ENCODE measurements at regions not wholly inside any gene's neighbourhood (a gene's known extent, or its start where the extent isn't known, plus 50 kb on each side); places are given as distances from the start of the nearest gene placed in this dataset.

- H3K27ac ChIP-seq: no peak overlapping the region
- H3K4me1 ChIP-seq: no peaks in the 10 kb centered on the region
- no peaks in the 10 kb centered on the region for H3K36me3 ChIP-seq
- ATAC-seq (no peak), DNase-seq (no peak)
- H3K9me3 ChIP-seq: peaks cover 0 to 11% (median 0%) of the 10 kb centered on the region in 11 donors
- no peak for TF ChIP-seq CTCF (IDR thresholded peaks at IDR 0.05)
- no peak overlapping the region for H3K4me3 ChIP-seq
- 94% methylated on average over 1 of the region's 1 CpG for WGBS, 2 donors
- intact Hi-C loops (cut with DNase I): no loop called here
- no peaks in the 10 kb centered on the region for H3K27me3 ChIP-seq
These were observed 1002.4 kb upstream of the ADGRL4 start for GRCh38 chr1:80008934-80009333.

- ATAC-seq (no peak), DNase-seq (no peak)
- no peaks in the 10 kb centered on the region for H3K36me3 ChIP-seq
- no peak for TF ChIP-seq CTCF (IDR thresholded peaks at IDR 0.05)
- peaks cover 0 to 22% (median 0%) of the 10 kb centered on the region in 11 donors for H3K9me3 ChIP-seq
- H3K4me1 ChIP-seq: no peaks in the 10 kb centered on the region
- no peak overlapping the region for H3K4me3 ChIP-seq
- H3K27me3 ChIP-seq: no peaks in the 10 kb centered on the region
- no peak overlapping the region for H3K27ac ChIP-seq
- intact Hi-C loops (cut with DNase I): no loop called here
These were observed 996.7 kb upstream of the ADGRL4 start for GRCh38 chr1:80003250-80003649.

GRCh38 chr1:79988401-79988800 is 981.9 kb upstream of the ADGRL4 start:
- Histone ChIP-seq H3K4me1 (no peaks in the 10 kb centered on the region), H3K9me3 (no peaks in the 10 kb centered on the region), H3K4me3 (no peak overlapping the region), H3K27me3 (no peaks in the 10 kb centered on the region), H3K36me3 (no peaks in the 10 kb centered on the region), H3K27ac (no peak overlapping the region)
- no peak for ATAC-seq
- TF ChIP-seq CTCF (IDR thresholded peaks at IDR 0.05): no peak
- WGBS, 2 donors: 72 to 87% methylated on average over 3 of the region's 3 CpGs
- no peak for DNase-seq
- intact Hi-C loops (cut with DNase I): no loop called here

- Histone ChIP-seq H3K4me1 (peaks cover 0 to 21% (median 7%) of the 10 kb centered on the region in 9 donors), H3K9me3 (no peaks in the 10 kb centered on the region), H3K27me3 (no peaks in the 10 kb centered on the region), H3K4me3 (no peak overlapping the region), H3K27ac (peak overlapping the region in 9 of 10 donors; percentile 18 to 81 (median 68)), H3K36me3 (no peaks in the 10 kb centered on the region)
- TF ChIP-seq CTCF (IDR thresholded peaks at IDR 0.05): peak in 2 of 9 donors; percentile 21 to 24
- DNase-seq: peak; percentile 63 to 84
- WGBS, 2 donors: 0 to 3% methylated on average over 3 of the region's 3 CpGs
- intact Hi-C loops (cut with DNase I): no loop called here
- peak; percentile 94 to 99 (median 98) for ATAC-seq
These were observed 975.7 kb upstream of the ADGRL4 start for GRCh38 chr1:79982211-79982610.
